PC-3 (cell line): ENCODE measurements at regions not wholly inside any gene's neighbourhood (a gene's known extent, or its start where the extent isn't known, plus 50 kb on each side); places are given as distances from the start of the nearest gene placed in this dataset.

Source experiments
- ATAC-seq: fragments of 200-7000 bp; cut with Tn5 transposase; 2 replicates; pipeline ENCODE4 v1.9.1; 2020; ENCODE audit warnings: mild to moderate bottlenecking, moderate library complexity
- BruUV-seq: library from RNA; stranded (reverse); fragments of 400-500 nt; replicated peaks from 2 replicates; lab custom pipeline; 2021; lab: Mats Ljungman, UMichigan
- CTCF ChIA-PET: fragments of 300-600 bp; sonication (Branson Sonifier 250); formaldehyde crosslinking; loops from one replicate; lab custom pipeline; 2022; ENCODE audit warnings: antibody characterized with exemption; lab: Charles Lee
- POLR2A ChIA-PET: fragments of 300-600 bp; sonication (Branson Sonifier 250); formaldehyde crosslinking; loops from one replicate; lab custom pipeline; 2022; ENCODE audit warnings: antibody characterized with exemption; ENCODE audit not compliant: unreplicated experiment; lab: Charles Lee
- DNase-seq: peaks from one replicate; pipeline ENCODE4 v3.0.0-alpha.2; 2015
- H2AFZ ChIP-seq: fragments of 300-600 bp; sonication (generic); 2 replicates; pipeline ENCODE4 v1.6.0; 2016; ENCODE audit warnings: antibody characterized with exemption, low read length
- H3F3A ChIP-seq: fragments of 300-600 bp; sonication (generic); one replicate; pipeline ENCODE4 v1.6.0; 2017; ENCODE audit warnings: antibody characterized with exemption, low read length, control low read depth, mild to moderate bottlenecking; ENCODE audit not compliant: unreplicated experiment
- H3K27ac ChIP-seq: fragments of 300-600 bp; sonication (generic); 2 replicates; pipeline ENCODE4 v1.5.1; 2016; ENCODE audit warnings: mild to moderate bottlenecking, low read length
- H3K27me3 ChIP-seq: fragments of 300-600 bp; sonication (generic); 2 replicates; pipeline ENCODE4 v1.6.1; 2016; ENCODE audit warnings: low read length, mixed read lengths
- H3K36me3 ChIP-seq: fragments of 300-600 bp; sonication (generic); 2 replicates; pipeline ENCODE4 v1.6.1; 2016; ENCODE audit warnings: low read depth, mixed run types, low read length, mixed read lengths
- H3K4me1 ChIP-seq: fragments of 300-600 bp; sonication (generic); 2 replicates; pipeline ENCODE4 v1.5.1; 2016; ENCODE audit warnings: low read length; ENCODE audit not compliant: insufficient read depth
- H3K4me2 ChIP-seq: fragments of 300-600 bp; sonication (generic); 2 replicates; pipeline ENCODE4 v1.6.0; 2016; ENCODE audit warnings: low read length
- H3K4me3 ChIP-seq: fragments of 300-600 bp; sonication (generic); 2 replicates; pipeline ENCODE4 v1.5.1; 2016; ENCODE audit warnings: mild to moderate bottlenecking, low read length, mixed read lengths
- H3K79me2 ChIP-seq: fragments of 300-600 bp; sonication (generic); 2 replicates; pipeline ENCODE4 v1.6.1; 2017; ENCODE audit warnings: low read length, mixed read lengths
- H3K9ac ChIP-seq: fragments of 300-600 bp; sonication (generic); 2 replicates; pipeline ENCODE4 v1.6.0; 2016; ENCODE audit warnings: mild to moderate bottlenecking, low read length
- H3K9me2 ChIP-seq: fragments of 300-600 bp; sonication (generic); replicated peaks from 2 replicates; pipeline ENCODE4 v1.6.1; 2016; ENCODE audit warnings: mixed run types, low read length, mixed read lengths
- H3K9me3 ChIP-seq: fragments of 300-600 bp; sonication (generic); 2 replicates; pipeline ENCODE4 v1.6.1; 2016; ENCODE audit warnings: low read length, mixed read lengths
- H4K20me1 ChIP-seq: fragments of 300-600 bp; sonication (generic); 2 replicates; pipeline ENCODE4 v1.6.1; 2016; ENCODE audit warnings: low read length, mixed read lengths
- CTCF ChIP-seq: fragments of 300-600 bp; sonication (generic); conservative IDR thresholded peaks from 2 replicates; pipeline ENCODE4 v1.5.1; 2017; ENCODE audit warnings: antibody characterized with exemption, low read depth, mild to moderate bottlenecking, low read length
- EZH2 ChIP-seq: fragments of 300-600 bp; sonication (generic); IDR thresholded peaks from one replicate; pipeline ENCODE4 v1.6.1; 2017; ENCODE audit warnings: antibody characterized with exemption, mild to moderate bottlenecking, low read length; ENCODE audit not compliant: unreplicated experiment
- EZH2phosphoT487 ChIP-seq: fragments of 300-600 bp; sonication (generic); IDR thresholded peaks from 2 replicates; pipeline ENCODE4 v1.6.1; 2018; ENCODE audit warnings: mild to moderate bottlenecking, antibody characterized with exemption, low read length, borderline replicate concordance
- intact Hi-C: fragments of 100-400 bp; cut with micrococcal nuclease; formaldehyde crosslinking; loops from 2 replicates; pipeline ENCODE4 v1.9.0; 2023

DNA sequence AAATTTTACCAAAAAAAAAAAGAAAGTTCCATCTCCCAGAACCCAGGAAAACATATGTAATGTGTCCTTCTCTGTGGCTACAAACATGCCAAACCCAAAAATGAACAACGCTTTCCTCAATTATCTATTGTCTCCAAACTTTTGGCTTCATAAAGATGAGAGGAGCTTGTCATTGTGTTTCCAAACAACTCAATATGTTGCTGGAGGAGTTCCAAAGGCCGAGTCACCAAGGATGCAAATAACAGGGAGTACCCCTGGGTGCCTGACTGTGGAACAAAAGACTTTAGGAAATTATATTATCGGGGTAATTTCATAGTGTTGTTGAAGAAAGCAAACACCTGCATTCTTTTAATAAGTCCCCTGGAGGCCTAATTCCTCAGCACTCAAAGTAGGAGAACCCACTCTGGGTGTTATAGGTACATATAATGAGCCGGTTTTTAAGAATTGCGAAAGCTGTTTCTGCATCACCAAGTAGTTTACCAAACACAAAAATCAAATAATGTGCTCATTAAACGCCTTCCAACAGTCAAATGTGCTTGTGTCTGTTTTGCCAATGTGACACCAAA, 206.3 kb upstream of the PRICKLE2 start:
- intact Hi-C loops: no loop called here
- no TSS peak for BruUV-seq
- Histone ChIP-seq H3K4me2 (no peak overlapping the region), H4K20me1 (no peaks in the 10 kb centered on the region), H2AFZ (no peak overlapping the region), H3K27ac (no peak overlapping the region), H3K9me3 (no peaks in the 10 kb centered on the region), H3K4me1 (no peaks in the 10 kb centered on the region), H3F3A (no peaks in the 10 kb centered on the region), H3K36me3 (no peaks in the 10 kb centered on the region), H3K9ac (no peak overlapping the region), H3K27me3 (no peaks in the 10 kb centered on the region), H3K9me2 (no peaks in the 10 kb centered on the region), H3K4me3 (no peak overlapping the region), H3K79me2 (no peaks in the 10 kb centered on the region)
- ChIA-PET POLR2A (no interaction called here), CTCF (no interaction called here)
- DNase-seq: no peak
- TF ChIP-seq EZH2phosphoT487: no peak
- no peak for TF ChIP-seq EZH2
- TF ChIP-seq CTCF: no peak
- ATAC-seq: no peak

DNA sequence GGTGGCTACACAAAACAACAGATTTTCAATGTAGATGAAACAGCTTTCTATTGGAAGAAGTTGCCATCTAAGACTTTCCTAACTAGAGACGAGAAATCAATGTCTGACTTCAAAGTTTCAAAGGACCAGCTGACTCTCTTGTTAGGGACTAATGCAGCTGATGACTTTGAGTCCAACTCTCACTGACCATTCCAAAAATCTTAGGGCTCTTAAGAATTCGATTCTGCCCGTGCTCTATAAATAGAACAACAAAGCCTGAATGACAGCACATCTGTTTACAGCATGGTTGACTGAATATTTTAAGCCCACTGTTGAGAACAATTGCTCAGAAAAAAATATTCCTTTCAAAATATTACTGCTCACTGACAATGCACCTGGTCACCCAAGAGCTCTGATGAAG, 202.4 kb upstream of the PRICKLE2 start:
- ChIA-PET POLR2A (no interaction called here), CTCF (no interaction called here)
- Histone ChIP-seq H3K4me3 (no peak overlapping the region), H3K9me2 (no peaks in the 10 kb centered on the region), H4K20me1 (no peaks in the 10 kb centered on the region), H3K27ac (no peak overlapping the region), H3K9ac (no peak overlapping the region), H3K79me2 (no peaks in the 10 kb centered on the region), H3K4me2 (no peak overlapping the region), H3K9me3 (no peaks in the 10 kb centered on the region), H3K4me1 (no peaks in the 10 kb centered on the region), H3K27me3 (no peaks in the 10 kb centered on the region), H3F3A (no peaks in the 10 kb centered on the region), H3K36me3 (no peaks in the 10 kb centered on the region), H2AFZ (no peak overlapping the region)
- no peak for DNase-seq
- ATAC-seq: no peak
- no peak for TF ChIP-seq CTCF
- intact Hi-C loops: no loop called here
- no TSS peak for BruUV-seq

GRCh38 chr3:64426551-64426950, 201.3 kb upstream of the PRICKLE2 start:
- Histone ChIP-seq H3K9ac (no peak overlapping the region), H3K27me3 (no peaks in the 10 kb centered on the region), H3K4me3 (no peak overlapping the region), H2AFZ (no peak overlapping the region), H3K27ac (no peak overlapping the region), H3F3A (no peaks in the 10 kb centered on the region), H4K20me1 (no peaks in the 10 kb centered on the region), H3K4me2 (no peak overlapping the region), H3K4me1 (no peaks in the 10 kb centered on the region), H3K79me2 (no peaks in the 10 kb centered on the region), H3K9me2 (no peaks in the 10 kb centered on the region), H3K9me3 (no peaks in the 10 kb centered on the region), H3K36me3 (no peaks in the 10 kb centered on the region)
- ChIA-PET CTCF (interaction anchor here (0.9 kb wide), 1 partner anchor 227 kb away, joined by 8 read pairs; no protein-coding TSS in a partner anchor), POLR2A (no interaction called here)
- intact Hi-C loops: no loop called here
- TF ChIP-seq EZH2 (no peak), EZH2phosphoT487 (no peak), CTCF (no peak)
- DNase-seq: no peak
- no TSS peak for BruUV-seq
- no peak for ATAC-seq
